ENCODE measurements at regions not wholly inside any gene's neighbourhood (a gene's known extent, or its start where the extent isn't known, plus 50 kb on each side); places are given as distances from the start of the nearest gene placed in this dataset.
"Not testable (repeated sequence)": the region's sequence is repeated elsewhere in the genome, so short reads cannot be mapped to it uniquely, and the experiment has no call there.

DNA sequence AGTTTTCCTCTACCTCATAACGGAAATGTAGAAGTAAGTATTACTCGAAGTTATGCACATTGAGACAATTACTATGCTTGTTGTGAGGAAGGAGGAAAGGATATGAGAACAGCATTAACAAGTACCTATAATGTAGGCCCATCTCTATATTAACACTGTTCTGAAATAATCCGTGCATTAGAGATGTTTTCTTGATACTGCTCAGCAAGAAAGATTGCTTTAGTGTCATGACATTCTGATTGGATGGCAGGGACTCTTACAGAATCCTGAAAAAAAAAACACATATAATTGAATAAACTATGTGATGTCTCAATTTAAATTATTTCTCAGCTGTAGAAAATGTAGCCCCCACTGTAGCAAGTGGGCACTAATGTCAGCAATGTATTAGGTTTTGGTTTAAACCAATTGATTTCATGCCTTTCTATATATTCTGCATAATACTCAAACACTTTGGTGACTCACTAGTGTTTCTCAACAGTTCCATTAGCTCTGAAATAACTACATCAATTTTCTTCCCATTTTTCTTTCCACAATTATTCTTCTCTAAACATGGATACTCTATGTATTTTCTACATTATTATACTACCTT, 598.3 kb upstream of the BCHE start:
- no peak for DNase-seq

DNA sequence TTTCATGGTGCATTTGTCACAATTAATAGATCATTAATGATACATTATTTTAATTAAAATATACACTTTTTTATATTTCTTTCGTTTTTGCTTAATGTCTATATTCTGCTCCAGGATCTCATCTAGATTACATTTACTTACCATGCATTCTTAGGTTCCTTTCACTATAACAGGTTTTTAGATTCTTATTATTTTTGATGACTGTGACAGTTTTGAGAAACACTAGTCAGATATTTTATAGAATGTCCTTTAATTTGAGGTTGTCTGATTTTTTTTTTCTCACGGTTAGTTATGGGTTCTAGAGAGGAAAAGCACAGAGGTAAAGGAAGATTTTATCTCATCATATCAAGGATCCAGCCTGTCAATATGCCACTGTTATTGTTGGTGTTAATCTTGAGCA, 595.8 kb upstream of the BCHE start:
- no peak for DNase-seq

DNA sequence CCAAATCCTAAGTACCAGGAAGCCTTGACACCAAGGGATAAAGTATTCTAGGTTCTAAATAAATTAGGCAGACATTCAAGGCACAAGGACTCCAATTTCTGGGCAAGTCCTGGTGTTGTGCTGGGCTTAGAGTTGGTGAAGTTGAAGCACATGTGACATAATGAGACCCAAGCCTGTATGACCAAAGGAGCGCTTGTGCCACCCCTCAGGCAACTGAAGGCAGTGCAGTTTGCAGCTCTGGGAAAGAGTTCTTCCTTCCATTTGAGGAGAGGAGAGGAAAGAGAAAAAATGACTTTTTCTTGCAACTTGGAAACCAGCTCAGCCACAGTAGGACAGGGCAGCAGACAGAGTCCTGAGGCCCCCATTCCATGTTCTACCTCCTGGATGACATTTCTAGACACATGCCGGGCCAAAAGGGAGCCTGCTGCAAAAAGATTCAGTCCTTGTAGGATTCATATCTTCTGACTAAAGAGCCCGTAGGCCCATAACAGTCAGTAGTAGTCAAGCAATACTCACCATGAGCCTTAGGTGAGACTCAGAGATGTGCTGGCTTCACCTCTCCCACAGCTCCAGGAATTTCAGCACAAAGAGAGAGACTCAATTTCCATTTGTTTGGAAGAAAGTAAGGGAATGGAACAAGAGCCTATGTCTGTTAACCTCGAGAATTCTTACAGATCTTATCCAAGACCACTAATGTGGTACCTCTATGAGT, 588.8 kb upstream of the BCHE start:
- DNase-seq = no peak

DNA sequence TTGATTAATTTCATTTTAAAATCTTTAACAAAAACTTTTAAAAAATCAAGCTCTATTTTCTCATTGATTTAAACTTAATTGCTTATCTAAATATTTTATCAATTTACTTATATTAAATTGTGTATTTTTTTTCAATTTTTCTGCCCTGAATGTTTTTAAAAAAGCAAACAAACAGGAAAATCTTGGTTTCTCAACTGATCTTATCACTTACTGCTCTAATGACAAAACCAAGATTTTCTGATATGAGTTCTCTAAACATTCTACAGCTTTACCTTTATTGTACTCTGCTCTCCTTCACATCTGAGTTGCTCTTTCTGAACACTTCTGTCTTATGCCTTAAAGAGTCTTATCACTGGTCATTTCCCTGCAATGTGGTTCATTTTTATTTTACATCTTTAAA, 587.8 kb upstream of the BCHE start:
- DNase-seq = no peak

DNA sequence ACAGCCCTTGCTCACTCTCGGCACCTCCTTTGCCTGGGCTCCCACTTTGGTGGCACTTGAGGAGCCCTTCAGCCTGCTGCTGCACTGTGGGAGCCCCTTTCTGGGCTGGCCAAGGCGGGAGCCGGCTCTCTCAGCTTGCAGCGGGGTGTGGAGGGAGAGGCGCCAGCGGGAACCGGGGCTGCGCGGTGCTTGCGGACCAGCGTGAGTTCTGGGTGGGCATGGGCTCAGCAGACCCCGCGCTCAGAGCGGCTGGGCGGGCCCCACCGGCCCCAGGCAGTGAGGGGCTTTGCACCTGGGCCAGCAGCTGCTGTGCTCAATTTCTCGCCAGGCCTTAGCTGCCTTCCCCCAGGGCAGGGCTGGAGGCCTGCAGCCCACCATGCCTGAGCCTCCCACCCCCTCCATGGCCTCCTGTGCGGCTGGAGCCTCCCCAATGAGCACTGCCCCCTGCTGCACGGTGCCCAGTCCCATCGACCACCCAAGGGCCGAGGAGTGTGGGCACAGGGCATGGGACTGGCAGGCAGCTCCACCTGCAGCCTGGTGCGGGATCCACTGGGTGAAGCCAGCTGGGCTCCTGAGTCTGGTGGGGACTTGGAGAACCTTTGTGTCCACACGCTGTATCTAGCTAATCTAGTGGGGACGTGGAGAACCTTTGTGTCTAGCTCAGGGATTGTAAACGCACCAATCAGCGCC, 586.7 kb upstream of the BCHE start:
- not testable (repeated sequence) for DNase-seq

DNA sequence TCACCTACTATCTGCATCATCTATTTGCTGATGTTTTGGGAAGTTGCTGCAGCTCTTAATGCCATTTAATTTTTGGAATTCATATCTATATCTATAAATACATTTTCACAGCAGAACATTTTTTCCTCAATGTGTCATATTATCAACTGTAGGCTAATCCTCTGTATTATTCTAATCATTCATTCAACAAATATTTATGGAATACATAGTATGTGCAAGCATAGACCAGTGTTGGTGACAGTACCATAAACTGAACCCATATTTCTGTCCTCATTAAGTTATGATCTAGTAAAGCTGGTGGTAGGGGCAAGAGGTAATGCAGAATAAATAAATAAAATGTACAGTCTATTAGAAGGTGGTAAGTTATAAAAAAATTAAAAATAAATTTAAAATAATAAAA, 585.3 kb upstream of the BCHE start:
- DNase-seq = no peak

DNA sequence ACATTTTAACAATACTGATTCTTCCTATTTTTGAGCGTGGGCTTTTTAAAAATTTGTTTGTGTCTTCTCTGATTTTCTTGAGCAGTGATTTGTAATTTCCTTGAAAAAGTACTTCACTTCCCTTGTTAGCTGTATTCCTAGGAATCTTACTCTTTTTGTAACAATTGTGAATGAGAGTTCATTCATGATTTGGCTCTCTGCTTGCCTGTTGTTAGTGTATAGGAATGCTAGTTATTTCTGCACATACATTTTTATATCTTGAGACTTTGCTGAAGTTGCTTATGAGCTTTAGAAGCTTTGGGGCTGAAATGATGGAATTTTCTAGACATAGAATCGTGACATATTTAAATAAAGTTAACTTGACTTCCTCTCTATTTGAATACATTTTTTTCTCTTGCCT, 582.8 kb upstream of the BCHE start:
- DNase-seq = no peak

DNA sequence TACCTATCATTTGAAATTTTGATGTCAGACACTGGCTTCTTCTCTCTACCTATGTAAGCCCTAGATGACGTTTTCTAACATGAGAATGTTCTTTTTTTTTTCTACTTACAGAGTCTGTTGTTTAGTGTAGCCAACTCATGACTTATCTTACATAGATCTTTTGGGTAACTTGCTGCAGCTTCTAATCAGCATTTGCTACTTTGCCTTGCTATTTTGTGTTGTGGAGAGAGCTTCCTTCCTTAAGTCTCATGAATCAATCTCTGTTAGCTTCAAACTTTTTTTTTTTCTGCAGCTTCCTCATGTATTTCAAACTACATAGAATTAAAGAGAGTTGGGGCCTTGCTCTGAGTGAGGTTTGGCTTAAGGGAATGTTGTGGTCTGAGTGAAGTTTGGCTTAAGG, 568.7 kb upstream of the BCHE start:
- no peak for DNase-seq

DNA sequence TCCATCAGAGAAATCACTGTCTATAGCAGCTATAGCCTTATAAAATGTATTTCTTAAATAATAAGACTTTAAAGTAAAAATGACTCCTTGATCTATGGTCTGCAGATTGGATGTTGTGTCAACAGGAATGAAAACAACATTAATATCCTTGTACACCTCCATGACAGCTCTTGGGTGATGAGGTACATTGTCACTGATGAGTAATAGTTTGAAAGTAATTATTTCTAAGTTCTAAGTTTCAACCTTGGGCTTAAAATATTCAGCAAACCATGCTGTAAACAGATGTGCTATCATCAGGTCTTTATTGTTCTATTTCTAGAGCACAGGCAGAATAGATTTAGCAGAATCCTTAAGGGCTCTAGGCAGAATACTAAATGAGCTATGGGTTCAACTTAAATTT, 568.2 kb upstream of the BCHE start:
- DNase-seq = no peak

DNA sequence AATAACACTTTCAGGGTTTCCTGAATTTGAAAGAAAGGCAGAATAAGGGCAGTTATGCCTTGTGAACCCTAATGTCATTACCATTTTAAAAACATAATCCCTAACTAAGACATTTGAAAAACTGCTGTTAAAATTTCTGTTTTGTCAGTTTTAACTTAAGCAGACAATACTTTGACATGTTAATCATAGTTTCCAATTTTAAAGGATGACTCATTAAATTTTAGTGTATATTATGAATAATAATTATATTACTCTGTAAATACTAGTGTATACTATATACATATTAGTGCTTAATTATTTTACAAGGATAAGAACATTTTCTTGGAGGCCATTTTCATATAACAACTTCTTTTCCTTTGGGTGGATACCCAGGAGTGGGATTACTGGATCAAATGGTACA, 553.1 kb upstream of the BCHE start:
- DNase-seq = no peak

DNA sequence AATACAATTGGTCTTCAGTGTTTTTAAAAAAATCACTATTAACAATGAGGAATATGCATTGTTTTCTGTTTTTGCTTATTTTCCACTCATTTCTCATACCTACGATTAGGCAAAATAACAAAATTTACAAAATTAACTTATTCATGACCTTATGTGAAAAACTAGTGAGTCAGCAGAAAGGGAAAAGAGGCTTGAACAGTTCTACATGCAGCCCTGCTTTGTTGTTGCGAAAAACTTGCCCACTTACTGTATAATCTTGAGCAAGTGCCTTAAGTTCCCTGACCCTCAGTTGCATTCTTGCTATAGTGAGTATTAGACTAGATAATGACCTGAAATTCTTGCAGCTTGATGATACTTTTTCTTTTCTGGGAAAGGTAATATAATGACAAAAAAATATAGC, 551.1 kb upstream of the BCHE start:
- no peak for DNase-seq

DNA sequence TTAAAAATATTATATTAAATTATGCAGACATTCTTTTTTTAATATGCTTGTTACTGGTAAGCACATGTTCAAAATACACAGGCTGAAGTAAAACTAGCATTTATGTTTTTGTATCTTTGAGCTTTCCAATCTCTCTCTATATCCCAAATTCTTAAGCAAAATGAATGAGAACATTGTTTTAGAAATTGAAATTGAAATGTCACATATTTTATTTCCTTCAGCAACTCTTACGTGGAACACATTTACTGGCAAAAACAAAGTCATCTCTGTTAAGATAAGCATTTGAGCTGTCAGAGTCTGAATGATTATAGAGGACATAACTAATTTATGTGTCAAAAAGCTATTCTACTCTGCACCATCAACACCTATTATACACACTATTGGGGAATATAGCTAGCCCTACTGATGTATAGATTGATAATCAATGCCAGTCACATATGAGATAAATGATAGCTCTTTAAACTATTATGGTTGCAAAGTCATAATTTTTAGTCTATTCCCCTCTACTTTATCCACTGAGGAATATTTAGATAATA, 535.4 kb upstream of the BCHE start:
- DNase-seq = no peak

DNA sequence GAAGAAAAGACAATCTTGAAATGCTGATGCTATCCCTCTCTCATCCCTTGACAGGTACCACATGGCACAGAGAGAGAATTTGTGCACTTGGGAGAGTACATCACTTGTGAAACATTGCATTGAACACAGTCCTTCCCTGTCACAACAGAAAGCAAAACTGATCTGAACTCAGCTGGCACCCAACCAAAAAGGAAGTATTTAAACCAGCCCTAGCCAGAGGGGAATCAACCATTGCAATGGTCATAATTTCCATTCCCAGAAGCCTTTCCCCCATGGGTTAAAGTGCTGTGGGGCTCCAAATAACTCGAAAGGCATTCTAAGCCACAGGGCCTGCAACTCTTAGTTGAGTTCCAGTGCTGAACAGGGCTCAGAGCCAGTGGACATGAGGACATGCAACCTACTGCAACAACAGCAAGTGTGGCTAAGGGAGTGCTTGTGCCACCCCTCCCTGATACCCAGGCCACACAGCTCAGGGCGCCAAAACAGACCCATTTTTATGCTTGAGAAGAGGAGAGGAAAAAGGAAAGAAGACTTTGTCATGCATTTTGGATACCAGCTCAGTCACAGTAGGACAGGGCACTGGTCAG, 530.8 kb upstream of the BCHE start:
- DNase-seq = no peak

DNA sequence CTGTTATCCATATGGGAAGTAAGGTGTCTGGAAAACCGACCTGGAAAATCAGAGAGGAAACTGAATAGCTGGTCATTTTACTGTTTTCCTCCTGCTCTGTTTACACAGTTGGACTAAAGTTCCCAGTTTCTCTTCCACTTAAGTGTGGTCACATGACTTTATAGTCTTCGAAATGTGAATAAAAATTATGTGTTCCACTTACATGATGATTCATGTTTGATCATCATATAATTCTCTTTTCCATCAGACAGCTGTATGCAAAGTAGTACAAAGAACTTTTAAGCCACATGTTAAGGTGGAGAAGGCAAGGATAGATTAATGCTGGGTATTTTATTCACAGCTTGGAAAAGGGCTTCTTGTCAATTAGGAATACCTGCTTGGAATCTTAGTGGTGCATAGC, 525.5 kb upstream of the BCHE start:
- DNase-seq = no peak

DNA sequence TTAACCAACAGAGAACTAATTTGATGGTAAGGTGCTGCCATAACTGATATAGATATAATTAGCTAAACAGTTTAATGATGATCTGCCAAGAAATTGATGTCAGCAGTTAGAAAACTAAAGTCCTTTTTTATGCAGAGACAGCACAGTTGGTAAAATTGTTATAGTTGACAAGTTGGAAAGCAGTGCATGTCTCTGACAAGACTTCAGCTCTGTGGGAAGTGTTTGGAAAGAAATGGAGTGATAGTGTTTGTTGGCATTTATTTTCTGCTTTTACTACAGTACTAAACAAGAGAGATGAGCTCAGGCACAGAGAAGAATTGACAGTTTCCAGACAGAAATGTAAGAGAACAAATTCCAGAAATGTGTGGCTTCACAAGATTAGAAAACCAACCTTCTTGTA, 523.5 kb upstream of the BCHE start:
- no peak for DNase-seq

DNA sequence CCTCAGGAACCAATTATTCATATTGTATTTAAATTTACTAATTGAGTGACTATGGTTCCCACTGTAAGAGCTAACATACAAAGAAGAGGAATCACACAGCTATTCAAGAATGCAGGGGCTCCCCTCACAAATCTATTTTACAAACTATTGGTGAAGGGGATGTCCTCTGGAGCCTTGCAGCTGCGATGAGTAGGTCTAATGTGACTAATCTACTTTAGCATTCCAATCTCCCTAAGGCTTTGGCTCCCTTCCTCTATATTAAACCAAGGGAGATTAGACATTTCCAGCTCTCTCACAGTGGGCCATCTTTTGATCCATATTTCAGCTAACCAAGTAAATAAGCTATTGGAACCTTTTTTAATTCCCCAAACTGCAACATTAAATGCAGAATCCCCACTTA, 514.2 kb upstream of the BCHE start:
- no peak for DNase-seq

DNA sequence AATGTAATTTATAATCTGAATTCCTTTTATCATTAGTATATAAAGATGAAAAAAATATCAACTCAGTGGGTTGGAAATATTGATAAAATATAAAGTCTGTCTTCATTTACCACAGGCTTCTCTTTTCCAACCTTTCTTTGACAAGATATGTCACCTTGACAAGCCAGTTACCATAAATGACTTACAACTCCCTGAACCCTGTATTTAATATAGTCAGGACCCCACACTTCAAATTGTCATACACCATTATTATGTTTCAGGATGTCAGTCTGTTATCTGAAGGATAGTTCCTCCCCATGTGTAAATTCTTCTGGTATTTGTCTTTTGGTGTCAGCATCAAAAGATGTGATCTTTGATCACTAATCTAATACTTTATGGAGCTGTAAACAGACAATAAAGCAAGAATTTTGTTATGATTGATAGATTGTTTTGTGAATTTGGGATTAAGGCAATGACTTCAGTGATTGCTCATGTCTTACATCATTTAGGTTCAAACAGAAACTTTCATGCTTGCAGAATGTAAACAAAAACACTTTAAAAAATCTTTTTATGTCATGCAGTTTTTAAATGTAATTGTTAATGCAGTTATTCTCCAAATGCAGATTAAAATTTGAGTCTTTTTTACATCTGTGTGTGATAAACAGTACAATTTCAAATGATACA, 503.5 kb upstream of the BCHE start:
- no peak for DNase-seq

DNA sequence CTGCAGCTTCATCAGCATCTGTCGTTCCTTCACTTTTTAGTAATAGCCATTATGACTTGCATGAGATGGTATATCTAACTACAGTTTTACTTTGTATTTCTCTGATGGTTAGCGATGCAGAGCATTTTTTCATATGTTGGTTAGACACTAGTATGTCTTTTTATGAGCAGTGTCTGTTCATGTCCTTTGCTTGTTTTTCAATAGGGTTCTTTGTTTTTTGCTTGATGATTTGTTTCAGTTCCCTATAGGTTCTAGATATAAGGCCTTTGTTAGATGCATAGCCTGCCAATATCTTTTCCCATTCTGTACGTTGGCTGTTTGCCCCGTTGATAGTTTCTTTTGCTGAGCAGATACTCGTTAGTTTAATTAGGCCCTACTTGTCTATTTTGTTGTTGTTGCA, 487.2 kb upstream of the BCHE start:
- no peak for DNase-seq

DNA sequence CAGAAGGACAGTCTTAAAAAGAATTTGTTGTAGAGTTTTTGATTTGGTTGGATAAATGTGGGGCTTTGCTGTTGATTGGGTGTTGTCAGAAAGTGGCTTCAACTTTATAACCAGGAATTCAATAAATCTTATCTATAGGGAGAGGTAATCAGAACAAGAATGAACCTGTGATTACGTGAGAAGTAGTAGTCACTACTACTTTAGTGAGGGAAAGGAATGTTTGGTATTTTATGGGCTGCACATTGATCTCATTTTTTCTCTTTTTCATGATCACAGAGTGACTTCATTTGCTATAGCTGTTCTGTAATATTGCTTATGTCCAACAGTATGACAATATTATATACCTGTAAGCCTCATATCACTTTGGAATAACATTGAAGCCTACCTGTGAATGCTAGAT, 485.2 kb upstream of the BCHE start:
- DNase-seq = no peak

DNA sequence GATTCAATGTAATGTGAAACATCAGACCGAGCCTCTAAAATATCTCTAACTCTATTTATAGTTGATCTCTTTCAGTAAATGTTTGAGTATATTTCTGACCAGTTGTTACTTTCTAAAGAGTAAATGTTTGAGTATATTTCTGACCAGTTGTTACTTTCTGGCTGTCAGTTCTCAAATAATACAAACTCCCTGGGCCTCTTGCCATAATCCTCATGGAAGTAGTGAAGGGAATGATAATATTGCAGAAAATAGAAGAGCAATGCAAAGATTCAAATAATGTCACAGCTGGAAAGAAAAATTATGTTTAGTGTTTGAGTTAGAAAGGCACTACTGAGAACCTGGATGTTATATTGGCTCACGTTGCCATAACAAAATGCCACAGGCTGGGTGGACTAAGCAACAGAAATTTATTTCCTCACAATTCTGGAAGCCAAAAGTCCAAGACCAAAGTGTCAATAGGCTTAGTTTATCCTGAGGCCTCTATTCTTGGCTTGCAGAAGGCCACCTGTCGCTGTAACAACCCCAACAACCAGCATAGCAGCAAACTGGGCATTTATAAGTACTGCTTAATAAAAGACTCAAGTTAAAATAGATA, 470.6 kb upstream of the BCHE start:
- no peak for DNase-seq

DNA sequence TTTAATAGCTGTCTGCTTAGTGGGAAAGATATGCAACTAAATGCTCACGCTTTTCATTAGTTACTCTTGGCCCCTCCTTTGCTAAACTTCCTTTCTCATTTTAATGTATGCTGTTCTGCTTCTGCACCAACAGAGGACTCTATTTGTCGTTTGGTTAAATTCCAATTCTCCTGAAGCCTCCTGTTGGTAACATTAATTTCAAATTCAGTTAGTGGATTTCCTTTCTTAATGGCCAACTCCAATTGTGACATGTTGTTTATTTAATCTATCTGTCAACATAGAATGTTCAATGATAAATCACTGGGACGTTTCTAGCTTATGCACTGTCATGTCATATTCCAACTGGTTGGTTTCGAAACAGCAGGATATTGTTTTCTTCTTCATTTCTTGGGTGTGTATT, 467.4 kb upstream of the BCHE start:
- DNase-seq = no peak

DNA sequence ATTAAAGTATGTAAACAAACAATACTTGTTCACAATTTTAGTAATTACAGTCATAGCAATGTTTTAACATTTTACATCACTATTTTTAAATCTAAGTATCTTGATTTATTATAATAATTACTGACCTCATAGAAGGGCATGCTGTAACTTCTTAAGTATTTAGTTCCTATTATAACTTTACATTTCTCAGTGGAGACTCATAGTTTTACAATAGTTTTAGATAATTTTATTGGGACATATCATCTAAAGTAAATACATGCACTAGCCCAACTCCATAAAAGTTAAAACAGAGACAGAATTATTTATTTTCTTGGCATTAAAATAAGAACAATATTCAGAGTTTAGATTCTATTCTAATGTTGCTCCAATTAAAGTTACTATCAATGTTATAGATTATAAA, 466.5 kb upstream of the BCHE start:
- DNase-seq = no peak

DNA sequence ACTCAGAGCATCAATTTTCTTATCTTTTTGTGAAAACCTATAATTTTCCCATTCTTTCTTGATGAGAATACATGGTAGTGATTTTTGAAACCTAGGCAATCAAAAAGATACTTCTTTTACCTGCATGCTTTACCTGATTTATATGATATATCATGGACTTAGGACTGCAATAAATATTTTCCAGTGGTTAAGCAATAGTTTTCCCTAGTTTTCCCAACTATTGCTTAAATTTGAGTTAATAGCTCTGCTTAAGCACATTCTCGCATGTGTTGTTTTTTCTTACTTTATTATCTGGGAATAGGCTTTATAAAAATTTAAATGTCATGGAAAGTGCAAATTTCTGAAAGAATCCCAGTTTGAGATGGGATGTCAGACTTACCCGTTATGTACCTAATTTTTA, 465.1 kb upstream of the BCHE start:
- DNase-seq = no peak
